PC-3 (cell line): ENCODE measurements at regions not wholly inside any gene's neighbourhood (a gene's known extent, or its start where the extent isn't known, plus 50 kb on each side); places are given as distances from the start of the nearest gene placed in this dataset.

Experiments
- ATAC-seq: fragments of 200-7000 bp; cut with Tn5 transposase; 2 replicates; pipeline ENCODE4 v1.9.1; 2020; ENCODE audit warnings: mild to moderate bottlenecking, moderate library complexity
- BruUV-seq: library from RNA; stranded (reverse); fragments of 400-500 nt; replicated peaks from 2 replicates; lab custom pipeline; 2021; lab: Mats Ljungman, UMichigan
- CTCF ChIA-PET: fragments of 300-600 bp; sonication (Branson Sonifier 250); formaldehyde crosslinking; loops from one replicate; lab custom pipeline; 2022; ENCODE audit warnings: antibody characterized with exemption; lab: Charles Lee
- POLR2A ChIA-PET: fragments of 300-600 bp; sonication (Branson Sonifier 250); formaldehyde crosslinking; loops from one replicate; lab custom pipeline; 2022; ENCODE audit warnings: antibody characterized with exemption; ENCODE audit not compliant: unreplicated experiment; lab: Charles Lee
- DNase-seq: peaks from one replicate; pipeline ENCODE4 v3.0.0-alpha.2; 2015
- H2AFZ ChIP-seq: fragments of 300-600 bp; sonication (generic); 2 replicates; pipeline ENCODE4 v1.6.0; 2016; ENCODE audit warnings: antibody characterized with exemption, low read length
- H3F3A ChIP-seq: fragments of 300-600 bp; sonication (generic); one replicate; pipeline ENCODE4 v1.6.0; 2017; ENCODE audit warnings: antibody characterized with exemption, low read length, control low read depth, mild to moderate bottlenecking; ENCODE audit not compliant: unreplicated experiment
- H3K27ac ChIP-seq: fragments of 300-600 bp; sonication (generic); 2 replicates; pipeline ENCODE4 v1.5.1; 2016; ENCODE audit warnings: mild to moderate bottlenecking, low read length
- H3K27me3 ChIP-seq: fragments of 300-600 bp; sonication (generic); 2 replicates; pipeline ENCODE4 v1.6.1; 2016; ENCODE audit warnings: low read length, mixed read lengths
- H3K36me3 ChIP-seq: fragments of 300-600 bp; sonication (generic); 2 replicates; pipeline ENCODE4 v1.6.1; 2016; ENCODE audit warnings: low read depth, mixed run types, low read length, mixed read lengths
- H3K4me1 ChIP-seq: fragments of 300-600 bp; sonication (generic); 2 replicates; pipeline ENCODE4 v1.5.1; 2016; ENCODE audit warnings: low read length; ENCODE audit not compliant: insufficient read depth
- H3K4me2 ChIP-seq: fragments of 300-600 bp; sonication (generic); 2 replicates; pipeline ENCODE4 v1.6.0; 2016; ENCODE audit warnings: low read length
- H3K4me3 ChIP-seq: fragments of 300-600 bp; sonication (generic); 2 replicates; pipeline ENCODE4 v1.5.1; 2016; ENCODE audit warnings: mild to moderate bottlenecking, low read length, mixed read lengths
- H3K79me2 ChIP-seq: fragments of 300-600 bp; sonication (generic); 2 replicates; pipeline ENCODE4 v1.6.1; 2017; ENCODE audit warnings: low read length, mixed read lengths
- H3K9ac ChIP-seq: fragments of 300-600 bp; sonication (generic); 2 replicates; pipeline ENCODE4 v1.6.0; 2016; ENCODE audit warnings: mild to moderate bottlenecking, low read length
- H3K9me2 ChIP-seq: fragments of 300-600 bp; sonication (generic); replicated peaks from 2 replicates; pipeline ENCODE4 v1.6.1; 2016; ENCODE audit warnings: mixed run types, low read length, mixed read lengths
- H3K9me3 ChIP-seq: fragments of 300-600 bp; sonication (generic); 2 replicates; pipeline ENCODE4 v1.6.1; 2016; ENCODE audit warnings: low read length, mixed read lengths
- H4K20me1 ChIP-seq: fragments of 300-600 bp; sonication (generic); 2 replicates; pipeline ENCODE4 v1.6.1; 2016; ENCODE audit warnings: low read length, mixed read lengths
- EZH2 ChIP-seq: fragments of 300-600 bp; sonication (generic); IDR thresholded peaks from one replicate; pipeline ENCODE4 v1.6.1; 2017; ENCODE audit warnings: antibody characterized with exemption, mild to moderate bottlenecking, low read length; ENCODE audit not compliant: unreplicated experiment
- EZH2phosphoT487 ChIP-seq: fragments of 300-600 bp; sonication (generic); IDR thresholded peaks from 2 replicates; pipeline ENCODE4 v1.6.1; 2018; ENCODE audit warnings: mild to moderate bottlenecking, antibody characterized with exemption, low read length, borderline replicate concordance
- intact Hi-C: fragments of 100-400 bp; cut with micrococcal nuclease; formaldehyde crosslinking; loops from 2 replicates; pipeline ENCODE4 v1.9.0; 2023
- TF ChIP-seq, protein P1 (sequence below): fragments of 300-600 bp; sonication (generic); conservative IDR thresholded peaks from 2 replicates; pipeline ENCODE4 v1.5.1; 2017; ENCODE audit warnings: antibody characterized with exemption, low read depth, mild to moderate bottlenecking, low read length

DNA sequence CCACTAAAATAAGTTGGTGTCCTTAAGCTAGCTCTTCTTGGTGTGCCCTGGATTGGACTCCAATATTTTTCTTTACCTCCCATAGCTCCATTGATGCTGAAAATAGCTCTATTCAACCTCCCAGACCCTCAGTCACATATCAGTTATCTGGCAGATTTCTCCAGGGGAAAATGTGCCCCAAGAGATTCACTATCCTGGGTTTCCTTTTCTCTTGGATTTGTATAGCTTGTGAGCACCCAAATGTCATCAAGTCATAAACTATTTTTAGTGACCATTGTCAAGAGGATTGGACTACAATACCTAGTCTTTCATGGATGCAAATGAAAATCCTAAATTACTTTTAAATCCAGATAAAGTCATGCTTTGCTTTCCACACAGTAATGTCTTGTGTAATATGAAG lies 339.6 kb upstream of the FOXG1 start:
- H3K79me2 ChIP-seq: no peaks in the 10 kb centered on the region
- H3K27ac ChIP-seq: no peak overlapping the region
- ChIA-PET POLR2A (no interaction called here), CTCF (no interaction called here)
- H3K9me3 ChIP-seq: peaks cover 10% of the 10 kb centered on the region
- H3K4me2 ChIP-seq: no peak overlapping the region
- no peaks in the 10 kb centered on the region for H4K20me1 ChIP-seq
- no peaks in the 10 kb centered on the region for H3K4me1 ChIP-seq
- ATAC-seq: no peak
- H3F3A ChIP-seq: no peaks in the 10 kb centered on the region
- no peaks in the 10 kb centered on the region for H3K9me2 ChIP-seq
- BruUV-seq: no TSS peak
- H3K9ac ChIP-seq: no peak overlapping the region
- H3K36me3 ChIP-seq: peaks cover 13% of the 10 kb centered on the region; the same call in 1 of the 2 replicates
- intact Hi-C loops: no loop called here
- DNase-seq: no peak
- no peak overlapping the region for H3K4me3 ChIP-seq
- H2AFZ ChIP-seq: no peak overlapping the region
- H3K27me3 ChIP-seq: no peaks in the 10 kb centered on the region
- TF ChIP-seq EZH2: no peak
- no peak for TF ChIP-seq EZH2phosphoT487
- TF ChIP-seq, protein P1, sequence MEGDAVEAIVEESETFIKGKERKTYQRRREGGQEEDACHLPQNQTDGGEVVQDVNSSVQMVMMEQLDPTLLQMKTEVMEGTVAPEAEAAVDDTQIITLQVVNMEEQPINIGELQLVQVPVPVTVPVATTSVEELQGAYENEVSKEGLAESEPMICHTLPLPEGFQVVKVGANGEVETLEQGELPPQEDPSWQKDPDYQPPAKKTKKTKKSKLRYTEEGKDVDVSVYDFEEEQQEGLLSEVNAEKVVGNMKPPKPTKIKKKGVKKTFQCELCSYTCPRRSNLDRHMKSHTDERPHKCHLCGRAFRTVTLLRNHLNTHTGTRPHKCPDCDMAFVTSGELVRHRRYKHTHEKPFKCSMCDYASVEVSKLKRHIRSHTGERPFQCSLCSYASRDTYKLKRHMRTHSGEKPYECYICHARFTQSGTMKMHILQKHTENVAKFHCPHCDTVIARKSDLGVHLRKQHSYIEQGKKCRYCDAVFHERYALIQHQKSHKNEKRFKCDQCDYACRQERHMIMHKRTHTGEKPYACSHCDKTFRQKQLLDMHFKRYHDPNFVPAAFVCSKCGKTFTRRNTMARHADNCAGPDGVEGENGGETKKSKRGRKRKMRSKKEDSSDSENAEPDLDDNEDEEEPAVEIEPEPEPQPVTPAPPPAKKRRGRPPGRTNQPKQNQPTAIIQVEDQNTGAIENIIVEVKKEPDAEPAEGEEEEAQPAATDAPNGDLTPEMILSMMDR: no peak

DNA sequence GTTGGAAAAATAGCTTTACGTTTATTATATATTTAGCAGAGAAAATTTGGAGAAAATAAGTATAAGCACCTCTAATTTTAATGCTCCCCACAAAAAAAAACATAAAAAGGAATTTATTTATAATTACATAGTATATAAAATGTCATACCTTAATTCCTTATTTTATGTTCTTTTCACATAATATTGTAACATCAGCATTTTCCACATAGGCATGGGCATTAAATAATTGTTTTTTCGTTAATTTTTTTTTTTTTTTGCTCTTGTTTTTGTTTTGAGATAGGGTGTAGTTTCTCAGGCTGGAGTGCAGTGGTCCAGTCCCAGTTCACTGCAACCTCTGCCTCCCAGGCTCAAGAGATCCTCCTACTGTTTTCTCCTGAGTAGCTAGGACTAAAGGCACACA lies 329.8 kb upstream of the FOXG1 start:
- H3K9me2 ChIP-seq: no peaks in the 10 kb centered on the region
- BruUV-seq: no TSS peak
- TF ChIP-seq, protein P1: no peak
- TF ChIP-seq EZH2 (no peak), EZH2phosphoT487 (no peak)
- no peaks in the 10 kb centered on the region for H3F3A ChIP-seq
- H4K20me1 ChIP-seq: no peaks in the 10 kb centered on the region
- H3K79me2 ChIP-seq: no peaks in the 10 kb centered on the region
- ATAC-seq (no peak), DNase-seq (no peak)
- 0 out of 2 replicates have a peak, but pooled peaks cover 3% of the 10 kb centered on the region for H3K9me3 ChIP-seq
- intact Hi-C loops: no loop called here
- CTCF ChIA-PET: no interaction called here
- no peak overlapping the region for H3K9ac ChIP-seq
- H3K27ac ChIP-seq: no peak overlapping the region
- no peaks in the 10 kb centered on the region for H3K4me1 ChIP-seq
- POLR2A ChIA-PET: no interaction called here
- H3K4me3 ChIP-seq: no peak overlapping the region
- H3K27me3 ChIP-seq: no peaks in the 10 kb centered on the region
- no peak overlapping the region for H3K4me2 ChIP-seq
- H3K36me3 ChIP-seq: no peaks in the 10 kb centered on the region
- H2AFZ ChIP-seq: no peak overlapping the region

DNA sequence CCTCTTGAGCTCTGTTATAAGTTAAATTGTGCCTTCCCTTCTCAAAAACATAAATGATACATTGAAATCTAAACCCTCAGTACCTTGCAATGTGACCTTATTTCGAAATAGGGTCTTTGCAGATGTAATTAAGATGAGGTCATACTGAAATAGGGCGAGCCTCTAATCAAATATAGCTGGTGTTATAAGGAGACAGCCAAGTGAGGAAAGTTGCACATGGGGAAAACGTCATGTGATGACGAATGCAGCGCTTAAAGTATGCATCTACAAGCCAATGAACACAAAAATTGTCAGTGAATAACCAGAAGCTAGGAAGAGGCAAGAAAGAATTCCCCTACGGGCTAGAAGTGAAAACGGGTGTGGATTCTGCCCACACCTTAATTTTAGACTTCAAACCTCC lies 305.2 kb upstream of the FOXG1 start:
- Histone ChIP-seq H3K27ac (no peak overlapping the region), H3K9me2 (0 out of 2 replicates have a peak, but pooled peaks cover 2% of the 10 kb centered on the region), H2AFZ (no peak overlapping the region), H3K79me2 (no peaks in the 10 kb centered on the region), H3K9me3 (no peaks in the 10 kb centered on the region), H3F3A (no peaks in the 10 kb centered on the region), H3K9ac (no peak overlapping the region), H4K20me1 (no peaks in the 10 kb centered on the region), H3K4me2 (no peak overlapping the region), H3K4me1 (peaks cover 9% of the 10 kb centered on the region), H3K27me3 (no peaks in the 10 kb centered on the region), H3K36me3 (no peaks in the 10 kb centered on the region), H3K4me3 (no peak overlapping the region)
- ChIA-PET POLR2A (no interaction called here), CTCF (no interaction called here)
- BruUV-seq: no TSS peak
- intact Hi-C loops: no loop called here
- TF ChIP-seq EZH2: no peak
- ATAC-seq (no peak), DNase-seq (no peak)
